ENCODE measurements at regions not wholly inside any gene's neighbourhood (a gene's known extent, or its start where the extent isn't known, plus 50 kb on each side); places are given as distances from the start of the nearest gene placed in this dataset.

DNA sequence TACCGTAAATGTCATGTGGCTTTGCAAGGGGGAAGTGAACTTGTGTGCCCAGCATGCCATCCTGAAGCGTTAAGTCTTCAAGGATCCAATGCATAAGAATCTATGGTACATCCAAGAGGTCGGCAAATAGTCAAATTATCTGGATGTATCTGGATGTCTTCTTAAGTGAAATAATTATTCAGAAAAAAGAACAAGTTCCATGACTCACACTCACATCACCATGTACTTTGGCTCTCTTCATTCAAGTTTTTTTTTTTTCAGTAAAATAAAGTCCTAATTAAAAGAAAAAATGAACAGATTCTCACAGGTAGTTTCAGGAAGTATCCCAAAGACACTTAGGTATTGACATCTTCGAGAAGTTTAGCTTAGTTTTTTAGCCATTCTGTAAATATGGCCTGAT is 62.7 kb upstream of the MEGF10 start:
- no peak for DNase-seq (ENCODE audit: low read depth)
- TF ChIP-seq, protein P1, sequence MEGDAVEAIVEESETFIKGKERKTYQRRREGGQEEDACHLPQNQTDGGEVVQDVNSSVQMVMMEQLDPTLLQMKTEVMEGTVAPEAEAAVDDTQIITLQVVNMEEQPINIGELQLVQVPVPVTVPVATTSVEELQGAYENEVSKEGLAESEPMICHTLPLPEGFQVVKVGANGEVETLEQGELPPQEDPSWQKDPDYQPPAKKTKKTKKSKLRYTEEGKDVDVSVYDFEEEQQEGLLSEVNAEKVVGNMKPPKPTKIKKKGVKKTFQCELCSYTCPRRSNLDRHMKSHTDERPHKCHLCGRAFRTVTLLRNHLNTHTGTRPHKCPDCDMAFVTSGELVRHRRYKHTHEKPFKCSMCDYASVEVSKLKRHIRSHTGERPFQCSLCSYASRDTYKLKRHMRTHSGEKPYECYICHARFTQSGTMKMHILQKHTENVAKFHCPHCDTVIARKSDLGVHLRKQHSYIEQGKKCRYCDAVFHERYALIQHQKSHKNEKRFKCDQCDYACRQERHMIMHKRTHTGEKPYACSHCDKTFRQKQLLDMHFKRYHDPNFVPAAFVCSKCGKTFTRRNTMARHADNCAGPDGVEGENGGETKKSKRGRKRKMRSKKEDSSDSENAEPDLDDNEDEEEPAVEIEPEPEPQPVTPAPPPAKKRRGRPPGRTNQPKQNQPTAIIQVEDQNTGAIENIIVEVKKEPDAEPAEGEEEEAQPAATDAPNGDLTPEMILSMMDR (IDR thresholded peaks at IDR 0.05; ENCODE audit: low read length, missing control alignments), result no peak
- H3K4me3 ChIP-seq (replicated peaks; ENCODE audit: low read depth, low read length), result no peak overlapping the region

DNA sequence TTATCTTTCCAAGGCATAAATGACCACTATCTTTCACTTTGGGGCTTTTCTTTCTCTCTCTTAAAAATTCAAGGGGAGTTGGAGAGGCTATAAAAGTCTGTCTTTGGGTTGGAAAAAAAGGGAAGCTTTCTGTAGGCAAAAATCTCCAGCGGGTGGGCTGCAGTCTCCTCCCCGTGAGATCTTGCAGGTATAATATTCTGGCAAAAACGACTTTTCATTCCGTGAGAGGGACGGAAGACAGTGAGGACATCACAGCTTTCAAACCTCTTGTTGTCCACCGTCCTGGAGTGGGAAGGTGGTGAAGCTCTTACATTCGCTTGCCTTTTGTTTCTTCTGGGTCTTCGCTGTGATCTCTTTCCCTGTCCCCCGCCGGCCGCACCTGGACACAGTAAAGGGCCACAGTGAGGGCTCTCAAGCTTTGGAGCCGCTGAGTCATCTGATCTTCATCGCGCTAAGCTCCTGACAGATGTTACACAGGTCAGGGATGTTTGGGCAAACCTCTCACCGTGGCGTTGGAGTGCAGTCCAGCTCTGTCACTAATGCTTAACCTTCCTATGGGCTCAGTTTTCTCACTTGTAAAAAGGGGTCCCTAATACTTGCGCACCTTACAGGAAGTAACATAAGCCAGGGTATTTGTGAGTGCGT is 61.9 kb upstream of the MEGF10 start:
- no peak for DNase-seq (ENCODE audit: low read depth)
- peak overlapping the region; percentile 58 for H3K4me3 ChIP-seq (replicated peaks; ENCODE audit: low read depth, low read length)
- TF ChIP-seq, protein P1 (IDR thresholded peaks at IDR 0.05; ENCODE audit: low read length, missing control alignments), result no peak

DNA sequence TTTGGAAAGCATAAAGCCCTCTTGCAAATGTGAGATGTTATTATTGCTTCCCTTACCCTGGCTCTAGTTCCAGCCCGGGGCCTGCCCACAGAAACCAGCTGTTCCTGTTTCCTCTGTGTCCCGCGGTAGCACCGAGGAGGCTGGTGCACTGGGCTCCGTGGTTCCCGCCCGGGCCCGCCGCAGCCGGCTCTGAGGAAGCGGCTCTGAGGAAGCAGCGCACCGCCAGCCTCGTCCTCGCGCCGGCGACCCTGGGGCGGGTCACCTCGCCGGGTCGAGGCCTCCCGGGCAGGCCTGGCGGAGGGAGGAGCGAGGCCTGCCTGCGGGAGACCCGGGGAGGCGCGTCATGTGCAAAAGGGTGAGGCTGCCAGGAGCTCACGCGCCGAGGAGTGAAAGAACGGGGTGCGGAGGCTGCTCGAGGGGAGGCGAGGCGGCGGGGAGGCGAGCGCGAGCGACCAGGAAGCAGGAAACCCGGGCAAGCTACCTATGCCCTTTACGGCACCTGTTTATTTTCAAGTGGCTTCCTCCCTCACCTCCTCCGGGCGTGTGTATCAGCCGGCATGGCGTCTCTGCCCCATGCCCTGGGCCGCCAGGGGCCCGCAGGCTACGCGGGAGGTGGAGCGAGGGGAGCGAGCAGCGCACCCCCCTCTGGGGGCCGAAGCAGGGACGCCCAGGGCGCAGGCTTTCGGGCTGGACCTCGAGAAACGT is 61.3 kb upstream of the MEGF10 start:
- TF ChIP-seq, protein P1 (IDR thresholded peaks at IDR 0.05; ENCODE audit: low read length, missing control alignments), result no peak
- peak; percentile 35 for DNase-seq (ENCODE audit: low read depth)
- H3K4me3 ChIP-seq (replicated peaks; ENCODE audit: low read depth, low read length), result peak overlapping the region; percentile 58

DNA sequence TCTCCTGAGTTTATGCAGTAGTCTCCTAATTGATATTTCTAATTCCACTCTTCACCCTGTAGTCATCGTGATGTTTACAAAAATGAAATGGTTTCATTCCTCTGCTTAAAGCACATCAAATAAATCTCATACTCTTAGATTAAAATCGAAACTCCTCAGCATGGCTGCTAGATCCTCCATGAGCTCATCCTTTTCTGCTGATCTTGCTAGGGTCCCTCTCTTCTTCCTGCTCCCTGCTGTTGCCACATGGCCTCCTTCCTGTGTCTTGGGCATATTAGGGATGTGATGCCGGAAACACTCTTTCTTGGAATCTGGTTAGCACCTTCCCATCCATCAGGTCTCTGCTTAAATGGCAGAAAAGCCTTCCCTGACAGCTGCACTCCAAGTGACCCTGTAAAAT is 59.5 kb upstream of the MEGF10 start:
- DNase-seq (ENCODE audit: low read depth), result no peak
- TF ChIP-seq, protein P1 (IDR thresholded peaks at IDR 0.05; ENCODE audit: low read length, missing control alignments), result no peak
- no peak overlapping the region for H3K4me3 ChIP-seq (replicated peaks; ENCODE audit: low read depth, low read length)

DNA sequence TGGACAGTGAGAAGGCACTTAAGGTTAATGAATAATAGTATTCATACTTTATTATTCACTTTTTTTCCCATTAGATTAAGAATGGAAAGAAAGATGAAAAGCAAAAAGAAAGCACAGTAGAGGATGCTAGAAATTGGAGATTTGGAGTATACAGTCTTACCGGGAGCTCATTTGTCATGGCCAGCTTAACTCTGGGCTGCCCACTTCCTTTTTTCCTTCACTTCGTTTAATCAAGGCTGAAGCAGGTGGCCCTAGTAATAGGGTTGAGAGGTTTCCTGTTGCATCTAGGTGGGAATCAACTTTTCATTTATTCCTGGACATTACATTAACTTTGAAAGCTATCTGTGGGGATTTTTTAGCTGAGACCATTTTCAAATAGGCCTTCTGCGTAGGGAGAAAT is 57.0 kb upstream of the MEGF10 start:
- H3K4me3 ChIP-seq (replicated peaks; ENCODE audit: low read depth, low read length), result no peak overlapping the region
- DNase-seq (ENCODE audit: low read depth), result no peak
- TF ChIP-seq, protein P1 (IDR thresholded peaks at IDR 0.05; ENCODE audit: low read length, missing control alignments), result no peak

DNA sequence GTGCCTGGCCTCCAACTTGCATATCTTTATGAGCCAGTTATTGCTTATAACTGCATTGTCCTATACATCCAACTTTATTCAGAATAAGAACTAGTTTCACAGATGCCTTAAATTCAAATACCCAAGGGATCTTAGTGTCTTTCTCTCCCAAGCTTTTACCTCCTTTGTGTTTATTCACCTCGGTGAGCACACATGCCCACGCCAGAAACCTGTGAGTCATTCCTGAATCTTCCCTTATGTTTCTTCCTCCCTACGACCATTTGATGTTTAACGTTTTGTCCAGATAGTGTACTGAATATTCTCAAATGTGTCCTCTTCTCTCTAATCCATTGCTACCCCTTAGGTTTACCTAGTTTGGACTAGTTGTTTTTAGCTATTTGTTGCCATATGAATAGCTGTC is 55.5 kb upstream of the MEGF10 start:
- no peak overlapping the region for H3K4me3 ChIP-seq (replicated peaks; ENCODE audit: low read depth, low read length)
- TF ChIP-seq, protein P1 (IDR thresholded peaks at IDR 0.05; ENCODE audit: low read length, missing control alignments), result no peak
- DNase-seq (ENCODE audit: low read depth), result no peak

DNA sequence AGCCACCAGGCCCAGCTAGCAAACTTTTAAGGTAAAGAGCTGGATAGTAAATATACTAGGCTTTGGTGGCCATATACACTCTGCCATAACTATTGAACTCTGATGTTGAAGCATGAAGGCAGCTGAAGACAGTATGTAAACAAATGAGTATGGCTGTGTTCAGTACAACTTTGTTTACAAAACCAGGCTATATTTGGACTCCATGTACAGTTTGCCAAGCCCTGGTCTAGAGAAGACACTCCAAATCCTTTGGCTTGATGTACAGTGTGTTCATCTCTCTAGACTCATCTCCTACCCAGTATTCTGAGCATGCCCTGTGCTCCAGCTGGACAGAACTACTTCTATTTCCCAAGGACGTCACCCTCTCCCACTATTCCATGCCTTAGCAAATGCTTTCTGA is 54.3 kb upstream of the MEGF10 start:
- TF ChIP-seq, protein P1 (IDR thresholded peaks at IDR 0.05; ENCODE audit: low read length, missing control alignments), result no peak
- no peak for DNase-seq (ENCODE audit: low read depth)
- no peak overlapping the region for H3K4me3 ChIP-seq (replicated peaks; ENCODE audit: low read depth, low read length)
